HL-60 (cell line): ENCODE measurements at regions not wholly inside any gene's neighbourhood (a gene's known extent, or its start where the extent isn't known, plus 50 kb on each side); places are given as distances from the start of the nearest gene placed in this dataset.

ENCODE experiments used
- CTCF ChIP-seq: IDR thresholded peaks from one replicate; pipeline ENCODE4 v1.5.1; 2011; ENCODE audit warnings: low read length, control low read depth, inconsistent platforms; ENCODE audit not compliant: insufficient read depth
- POLR2AphosphoS5 ChIP-seq: IDR thresholded peaks from 2 replicates; pipeline ENCODE4 v1.6.1; 2012; ENCODE audit warnings: low read depth

GRCh38 chr11:116162086-116162885, 610.5 kb downstream of the BUD13 start:
- TF ChIP-seq CTCF (no peak), POLR2AphosphoS5 (no peak)
